ENCODE measurements at regions not wholly inside any gene's neighbourhood (a gene's known extent, or its start where the extent isn't known, plus 50 kb on each side); places are given as distances from the start of the nearest gene placed in this dataset.

GRCh38 chr5:133904641-133905040 lies 63.8 kb downstream of the C5orf15 start:
- Histone ChIP-seq H3K56ac (replicated peaks; ENCODE audit: insufficient read length, low read depth, low read length) (no peak overlapping the region), H3K4me1 (replicated peaks in 1 of 4; ENCODE audit: control insufficient read depth in 3 of 4, insufficient read depth in 4 of 4, low read length in 3 of 4) (no peaks in the 10 kb centered on the region; a peak in 1 of 7 replicates), H4K20me1 (replicated peaks in 1 of 2; ENCODE audit: control insufficient read depth in 1 of 2, insufficient read depth in 2 of 2, low read length in 2 of 2) (no peaks in the 10 kb centered on the region), H2AK5ac (ENCODE audit: low read depth, low read length) (no peak overlapping the region), H2BK120ac (replicated peaks; ENCODE audit: low read depth, low read length) (no peak overlapping the region), H4K5ac (ENCODE audit: insufficient read length, low read depth, low read length) (no peak overlapping the region), H3K79me2 (ENCODE audit: control insufficient read depth in 1 of 2, insufficient read depth in 2 of 2, low read length in 2 of 2) (no peaks in the 10 kb centered on the region), H2BK5ac (ENCODE audit: low read depth, low read length) (no peak overlapping the region), H3K36me3 (ENCODE audit: control insufficient read depth in 2 of 4, insufficient read depth in 4 of 4, low read length in 3 of 4) (no peaks in the 10 kb centered on the region), H3K18ac (ENCODE audit: extremely low read depth, low read length) (no peak overlapping the region), H3K27ac (ENCODE audit: low read depth, low read length) (no peak overlapping the region), H3K9ac (replicated peaks in 1 of 4; ENCODE audit: extremely low read depth in 1 of 4, low read depth in 3 of 4, low read length in 3 of 4) (no peak overlapping the region), H3K9me3 (ENCODE audit: insufficient read depth in 2 of 2, low read depth in 1 of 2, low read length in 1 of 2) (no peaks in the 10 kb centered on the region), H2AFZ (ENCODE audit: low read length) (no peak overlapping the region), H3K27me3 (replicated peaks in 1 of 4; ENCODE audit: control insufficient read depth in 3 of 4, extremely low read depth in 1 of 4, insufficient read depth in 3 of 4, low read length in 3 of 4) (no peaks in the 10 kb centered on the region), H2BK20ac (ENCODE audit: low read length) (no peak overlapping the region), H4K8ac (ENCODE audit: extremely low read depth, insufficient read depth, low read length) (no peak overlapping the region), H3K14ac (ENCODE audit: insufficient read length) (no peak overlapping the region), H3K4me2 (ENCODE audit: insufficient read depth in 1 of 2, low read depth in 2 of 2, low read length in 2 of 2) (no peak overlapping the region), H2BK15ac (ENCODE audit: low read length) (no peak overlapping the region), H3K23me2 (ENCODE audit: low read depth, low read length) (no peaks in the 10 kb centered on the region), H3K4me3 (ENCODE audit: extremely low read depth in 1 of 4, insufficient read depth in 2 of 4, low read depth in 3 of 4, low read length in 4 of 4) (no peak overlapping the region), H3K4ac (replicated peaks; ENCODE audit: insufficient read length, low read depth, low read length) (no peak overlapping the region), H3K79me1 (ENCODE audit: low read depth, low read length) (no peaks in the 10 kb centered on the region), H4K91ac (replicated peaks; ENCODE audit: insufficient read length, low read length) (no peak overlapping the region), H2BK12ac (ENCODE audit: low read depth, low read length) (no peak overlapping the region), H3K23ac (ENCODE audit: insufficient read length) (no peak overlapping the region)
- FAIRE-seq (no peak), DNase-seq (ENCODE audit: low read depth in 1 of 2, low spot score in 2 of 2) (no peak)
- 85% methylated on average over 8 of the region's 8 CpGs; no CpG with 5 or more reads in 1 of the 2 experiments for WGBS, 2 experiments (ENCODE audit: extremely low coverage in 1 of 2, insufficient coverage in 1 of 2, insufficient read length in 1 of 2, insufficient replicate concordance in 2 of 2, low coverage in 1 of 2, low lambda C conversion rate in 2 of 2, missing lambda C conversion rate in 1 of 2)
- TF ChIP-seq GTF2F1 (IDR thresholded peaks at IDR 0.05; ENCODE audit: borderline replicate concordance, low read depth, low read length), result no peak
- ChIA-PET CTCF (ENCODE audit: partially characterized antibody) (interaction anchor here (1.0 to 1.8 kb wide), 6 partner anchors 11 to 150 kb away, joined by 3 to 5 read pairs (median 4); no protein-coding TSS in a partner anchor), POLR2A (ENCODE audit: partially characterized antibody) (no interaction called here)
